HG03135 (cell line): ENCODE measurements at regions not wholly inside any gene's neighbourhood (a gene's known extent, or its start where the extent isn't known, plus 50 kb on each side); places are given as distances from the start of the nearest gene placed in this dataset.
"Not testable (repeated sequence)": the region's sequence is repeated elsewhere in the genome, so short reads cannot be mapped to it uniquely, and the experiment has no call there.

ENCODE experiments used
- ATAC-seq: cut with Tn5 transposase; IDR thresholded peaks from one replicate; pipeline ENCODE4 v1.9.1; 2021; ENCODE audit warnings: mild to moderate bottlenecking, moderate library complexity; ENCODE audit not compliant: unreplicated experiment

GRCh38 chr21:21996891-21997290 is 998.7 kb downstream of the NCAM2 start:
- ATAC-seq: no peak

- ATAC-seq: no peak
Measured at GRCh38 chr21:21997390-21998333, 999.5 kb downstream of the NCAM2 start.

DNA sequence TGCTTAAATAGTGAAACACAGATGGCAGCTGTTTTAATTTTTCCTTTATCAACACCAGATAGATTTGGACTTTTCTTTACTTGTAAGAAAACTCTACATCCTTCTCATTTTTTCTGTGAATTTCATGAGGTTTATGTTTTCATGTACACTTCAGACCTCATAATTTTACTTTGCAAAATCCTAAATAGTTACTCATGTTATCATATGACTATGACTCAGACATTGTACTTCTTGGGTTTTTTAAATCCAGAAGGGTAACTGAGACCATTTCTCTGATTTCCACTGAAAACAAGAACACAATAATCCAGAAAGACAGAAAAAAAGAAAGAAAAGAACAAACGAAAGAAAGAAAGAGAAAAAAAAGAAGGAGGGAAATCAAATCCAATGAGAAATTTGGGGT is 1021.6 kb downstream of the NCAM2 start:
- ATAC-seq: no peak

GRCh38 chr21:22020221-22020620 is 1022.0 kb downstream of the NCAM2 start:
- no peak for ATAC-seq

- ATAC-seq: not testable (repeated sequence)
Measured at GRCh38 chr21:22023896-22024295, 1025.7 kb downstream of the NCAM2 start.

DNA sequence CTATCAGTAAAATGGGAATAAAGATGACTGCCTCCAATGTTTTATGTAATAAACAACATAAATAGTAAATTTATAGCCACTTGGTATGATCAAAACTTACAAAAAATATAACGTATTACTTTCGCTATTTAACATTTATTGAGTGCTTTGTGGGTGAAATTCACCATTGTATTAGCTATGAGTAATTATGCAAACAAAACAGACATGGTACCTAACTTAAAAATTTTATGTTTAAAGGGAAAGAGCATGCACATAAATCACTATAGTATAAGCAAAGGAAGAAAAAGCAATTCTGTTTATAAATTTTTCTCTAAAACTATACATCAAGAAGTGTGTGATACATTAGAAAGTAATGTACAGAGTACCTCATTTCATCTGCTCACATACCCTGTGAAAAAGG is 1046.2 kb downstream of the NCAM2 start:
- no peak for ATAC-seq

DNA sequence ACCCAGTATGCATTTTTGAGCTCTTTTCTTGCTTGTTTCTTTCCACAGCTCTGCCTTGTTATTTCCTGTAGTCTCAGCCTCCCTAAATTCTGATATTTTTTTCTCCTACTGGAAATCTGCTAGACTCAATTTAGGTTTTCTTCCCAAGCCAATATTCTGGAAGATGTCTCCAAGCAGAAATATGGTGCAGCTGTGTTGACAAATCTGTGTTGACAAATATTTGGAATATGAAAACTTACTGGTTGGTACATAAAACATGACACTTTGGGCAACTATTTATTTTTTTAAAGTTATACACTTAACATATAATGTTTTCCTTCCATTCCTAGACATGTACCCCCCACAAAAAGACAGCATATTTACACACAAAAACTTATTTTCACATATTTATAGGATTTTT is 1048.4 kb downstream of the NCAM2 start:
- no peak for ATAC-seq

DNA sequence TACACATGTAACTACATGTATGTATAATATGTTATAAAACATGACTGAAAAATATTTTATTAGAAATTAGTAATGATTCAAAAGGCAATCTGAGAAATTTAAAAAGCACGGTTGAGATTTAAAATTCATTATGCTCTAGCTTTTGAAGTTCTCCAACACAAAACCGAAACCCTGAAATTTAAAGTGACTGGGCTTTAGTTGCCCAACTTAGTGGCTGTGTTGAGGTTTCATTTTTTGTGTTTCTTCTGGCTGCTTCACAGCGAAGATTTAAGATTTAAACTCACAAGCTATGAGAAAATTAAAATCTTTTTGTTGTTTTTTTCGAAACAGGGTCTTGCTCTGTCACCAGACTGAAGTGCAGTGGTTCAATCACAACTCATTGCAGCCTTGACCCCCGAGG is 1058.7 kb downstream of the NCAM2 start:
- ATAC-seq: no peak

DNA sequence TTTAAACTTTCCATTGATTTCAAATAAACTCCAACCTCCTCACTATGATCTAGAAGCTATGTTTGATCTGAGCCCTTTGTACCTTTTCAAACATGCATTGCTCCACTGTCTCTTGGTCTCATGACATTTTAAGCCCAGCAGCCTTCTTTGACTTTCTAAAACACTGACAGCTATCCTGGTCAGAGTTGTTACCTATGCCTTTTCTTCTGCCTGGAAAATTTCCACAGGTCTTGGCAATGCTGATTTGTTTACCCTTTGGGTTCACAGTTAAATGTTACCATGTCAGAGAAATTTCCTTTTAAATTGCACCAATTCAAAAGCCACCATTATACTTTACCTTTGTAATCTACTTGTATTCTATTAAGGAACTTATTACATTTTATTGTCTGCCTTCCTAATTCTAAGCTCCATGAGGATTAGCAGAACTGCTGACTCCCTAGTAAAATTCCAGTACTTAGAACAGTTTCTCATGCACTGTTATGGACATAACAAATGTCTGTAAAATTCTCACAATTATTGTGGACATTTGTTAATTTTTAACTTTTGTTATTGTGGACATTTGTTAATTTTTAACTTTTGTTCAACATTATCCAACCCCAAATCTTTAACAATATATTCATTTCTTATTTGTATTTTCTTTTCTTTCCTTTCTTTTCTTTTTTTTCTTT is 1064.4 kb downstream of the NCAM2 start:
- no peak for ATAC-seq

DNA sequence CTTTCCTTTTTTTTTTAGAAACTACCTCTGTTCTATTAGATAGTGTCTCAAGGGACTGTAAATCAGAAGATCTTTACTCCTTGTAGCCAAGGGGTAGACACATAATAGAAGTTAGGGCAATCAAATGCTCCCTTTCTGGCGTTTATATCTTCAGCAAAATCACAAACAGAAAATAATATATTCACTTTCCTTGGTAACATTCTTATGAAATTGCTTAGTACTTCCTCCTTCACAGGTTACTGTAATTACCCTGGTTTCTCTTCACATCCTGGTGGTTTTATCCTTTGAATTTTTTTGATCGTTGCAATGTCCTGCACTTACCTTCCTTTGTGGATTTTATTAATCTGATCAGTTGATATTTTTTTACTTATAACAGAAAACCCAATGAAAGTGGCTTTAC is 1064.9 kb downstream of the NCAM2 start:
- ATAC-seq: no peak

DNA sequence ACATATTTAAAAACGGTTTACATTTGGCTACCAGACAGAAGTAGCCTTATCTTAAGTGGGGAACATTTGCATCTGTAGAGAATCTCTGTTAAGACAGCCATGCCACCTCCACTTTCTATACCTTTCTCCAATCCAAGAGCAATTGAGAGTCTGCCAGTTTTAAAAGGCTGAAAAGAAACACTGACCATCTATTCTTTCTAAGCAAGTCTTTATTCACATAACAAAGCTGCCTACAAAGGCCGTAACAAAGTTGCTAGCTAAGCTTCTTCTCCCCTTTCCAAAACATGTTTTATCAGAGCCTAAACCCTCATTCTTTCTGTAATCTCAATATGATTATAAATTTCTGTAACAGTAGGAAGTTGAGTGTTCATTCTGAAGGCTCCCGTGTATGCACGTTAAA is 1078.3 kb downstream of the NCAM2 start:
- no peak for ATAC-seq

GRCh38 chr21:22083899-22084298 is 1085.7 kb downstream of the NCAM2 start:
- ATAC-seq: no peak

GRCh38 chr21:22096314-22096713 is 1098.1 kb downstream of the NCAM2 start:
- ATAC-seq: no peak

- ATAC-seq: no peak
Measured at GRCh38 chr21:22106720-22107410, 1108.7 kb downstream of the NCAM2 start.

DNA sequence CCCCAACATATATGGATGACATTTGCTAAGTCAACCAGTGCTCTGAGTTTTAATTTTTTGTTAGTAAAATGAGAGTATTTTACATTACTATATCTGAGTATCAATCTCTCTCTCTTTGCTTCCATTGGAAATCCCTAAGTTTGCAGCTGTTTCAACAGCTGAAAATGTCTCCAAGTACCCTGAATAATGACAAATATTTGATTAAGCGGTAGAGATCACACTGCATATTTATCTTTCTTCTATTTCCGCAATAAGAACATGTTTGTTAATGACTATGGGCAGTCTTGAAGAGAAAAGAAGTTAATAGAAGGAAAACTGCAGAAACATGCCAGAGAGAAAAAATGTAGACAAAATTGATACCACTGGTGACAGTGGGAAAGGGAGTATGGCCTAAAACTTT is 1117.5 kb downstream of the NCAM2 start:
- ATAC-seq: no peak

DNA sequence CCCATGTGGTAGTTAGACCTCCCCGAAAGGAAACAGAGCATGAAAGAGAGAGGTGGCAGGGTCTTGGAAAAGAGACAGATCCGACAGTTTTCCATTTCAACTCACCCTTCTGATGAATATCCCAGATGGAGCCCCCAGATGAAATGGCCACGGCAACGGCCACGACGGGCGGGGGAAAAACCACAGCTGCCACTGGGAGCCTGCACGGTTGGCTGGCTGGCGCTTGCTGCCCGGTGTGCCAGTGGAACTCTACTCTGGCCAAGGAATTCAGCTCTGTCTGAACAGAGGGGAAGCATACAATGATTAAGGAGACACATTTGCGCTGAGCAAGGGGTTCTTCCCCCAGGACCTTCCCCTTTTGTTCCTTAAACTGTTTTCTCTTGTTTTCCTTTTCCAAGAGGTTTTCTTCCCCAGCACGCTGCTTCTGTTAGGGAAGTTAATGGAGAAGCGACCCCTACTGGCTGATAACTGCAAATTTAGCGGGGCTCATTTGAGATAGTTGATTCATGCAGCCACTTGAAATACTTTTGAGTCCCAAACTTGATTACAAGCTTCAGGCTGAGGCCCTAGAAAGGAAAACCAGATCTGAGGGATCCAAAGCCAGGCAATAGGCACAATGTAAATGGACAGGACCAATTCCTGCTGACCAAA is 1122.5 kb downstream of the NCAM2 start:
- ATAC-seq: no peak

GRCh38 chr21:22125581-22125980 is 1127.4 kb downstream of the NCAM2 start:
- no peak for ATAC-seq

DNA sequence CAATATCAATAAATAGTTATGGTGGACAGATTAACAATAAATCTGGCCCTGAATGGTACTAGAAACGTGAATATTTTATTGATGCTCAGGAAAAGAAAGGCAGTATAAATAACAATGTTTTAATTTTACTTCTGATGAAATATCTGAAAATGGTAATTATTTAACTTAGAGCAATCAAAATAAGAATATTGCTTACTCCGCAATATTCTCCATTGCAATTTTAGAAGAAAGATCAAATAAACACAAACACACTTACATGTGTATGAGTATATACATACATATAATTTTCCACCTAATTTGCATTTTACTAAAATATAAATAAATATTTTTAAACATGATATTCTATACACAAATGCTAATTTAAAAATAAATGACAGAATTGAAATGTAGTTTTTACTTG is 1130.5 kb downstream of the NCAM2 start:
- ATAC-seq: no peak

DNA sequence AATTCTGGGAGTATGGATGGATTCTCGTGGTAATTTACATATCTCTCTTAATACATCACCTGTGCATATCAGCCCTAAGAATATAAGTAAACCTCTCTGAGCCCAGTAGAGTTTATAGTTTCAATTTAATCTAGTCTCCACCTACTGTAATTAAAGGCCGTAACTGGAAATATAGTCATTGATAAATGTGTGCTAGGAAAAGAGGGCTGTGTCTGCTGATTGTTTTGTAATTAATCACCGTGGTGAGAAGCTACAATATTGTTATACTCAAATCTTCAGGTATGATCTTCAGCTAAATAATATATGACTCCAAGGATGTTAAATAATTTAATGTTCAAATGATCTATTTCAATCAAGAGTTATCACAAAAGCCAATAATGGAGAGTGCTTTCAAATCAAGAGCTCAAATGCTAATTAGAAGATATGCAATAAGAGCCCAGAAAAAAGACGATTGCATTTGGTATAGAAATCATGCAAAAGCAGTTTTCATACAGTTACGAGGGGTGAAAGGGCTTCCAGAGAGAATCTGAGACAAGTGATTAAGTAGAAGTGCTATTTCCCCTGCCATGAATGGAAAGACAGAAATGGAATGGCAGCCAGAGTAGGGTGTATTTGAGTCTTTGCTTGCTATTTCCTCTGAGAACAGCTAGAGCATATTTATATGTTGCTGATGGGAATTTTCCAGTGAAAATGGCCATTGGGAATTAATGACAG is 1134.3 kb downstream of the NCAM2 start:
- no peak for ATAC-seq

GRCh38 chr21:22136740-22137139 is 1138.5 kb downstream of the NCAM2 start:
- no peak for ATAC-seq
